H9 (cell line): ENCODE measurements at regions not wholly inside any gene's neighbourhood (a gene's known extent, or its start where the extent isn't known, plus 50 kb on each side); places are given as distances from the start of the nearest gene placed in this dataset.

Experiments used
- DNase-seq: peaks from one replicate; pipeline ENCODE4 v3.0.0-alpha.2; 2017
- H2AFZ ChIP-seq: one replicate; pipeline ENCODE4 v1.6.1; 2013; ENCODE audit warnings: mild to moderate bottlenecking, low read length, control low read depth, moderate library complexity
- H2AK5ac ChIP-seq: 2 replicates; pipeline ENCODE4 v1.6.1; 2013; ENCODE audit warnings: low read length, control low read depth, mixed read lengths; ENCODE audit not compliant: insufficient read length
- H2BK120ac ChIP-seq: one replicate; pipeline ENCODE4 v1.6.1; 2013; ENCODE audit warnings: low read depth, mild to moderate bottlenecking, low read length, control low read depth, inconsistent platforms; ENCODE audit not compliant: poor library complexity, severe bottlenecking
- H2BK12ac ChIP-seq: 2 replicates; pipeline ENCODE4 v1.6.1; 2013; ENCODE audit warnings: low read length, control low read depth, mixed read lengths, low read depth; ENCODE audit not compliant: insufficient read length
- H2BK15ac ChIP-seq: 2 replicates; pipeline ENCODE4 v1.6.1; 2013; ENCODE audit warnings: low read depth, low read length, control low read depth
- H2BK20ac ChIP-seq: one replicate; pipeline ENCODE4 v1.6.1; 2013; ENCODE audit warnings: low read depth, mild to moderate bottlenecking, low read length, control low read depth, inconsistent platforms; ENCODE audit not compliant: poor library complexity, severe bottlenecking
- H2BK5ac ChIP-seq: 2 replicates; pipeline ENCODE4 v1.6.1; 2013; ENCODE audit warnings: low read length, control low read depth, mixed read lengths; ENCODE audit not compliant: insufficient read length
- H3K14ac ChIP-seq: 2 replicates; pipeline ENCODE4 v1.6.1; 2013; ENCODE audit warnings: low read length, control low read depth; ENCODE audit not compliant: insufficient read depth
- H3K18ac ChIP-seq: 2 replicates; pipeline ENCODE4 v1.6.1; 2013; ENCODE audit warnings: low read depth, mild to moderate bottlenecking, mixed read lengths, low read length, control low read depth; ENCODE audit not compliant: insufficient read length
- H3K23ac ChIP-seq: 2 replicates; pipeline ENCODE4 v1.6.1; 2013; ENCODE audit warnings: low read length, control low read depth, mixed read lengths, low read depth; ENCODE audit not compliant: insufficient read length
- H3K23me2 ChIP-seq: 2 replicates; pipeline ENCODE4 v1.6.1; 2013; ENCODE audit warnings: low read depth, mild to moderate bottlenecking, mixed read lengths, low read length, control low read depth; ENCODE audit not compliant: insufficient read length, poor library complexity, severe bottlenecking
- H3K27ac ChIP-seq: 2 replicates; pipeline ENCODE4 v1.5.1; 2013; ENCODE audit warnings: low read length, control low read depth, mixed read lengths, low read depth; ENCODE audit not compliant: insufficient read length
- H3K27me3 ChIP-seq: 2 replicates; pipeline ENCODE4 v1.6.1; 2013; ENCODE audit warnings: low read length, control low read depth, inconsistent platforms; ENCODE audit not compliant: insufficient read depth
- H3K4ac ChIP-seq: 2 replicates; pipeline ENCODE4 v1.6.1; 2013; ENCODE audit warnings: low read depth, mild to moderate bottlenecking, control low read depth, inconsistent platforms, low read length, moderate library complexity
- H3K4me1 ChIP-seq: 2 replicates; pipeline ENCODE4 v1.6.1; 2013; ENCODE audit warnings: low read length, control low read depth, inconsistent platforms; ENCODE audit not compliant: insufficient read depth
- H3K4me2 ChIP-seq: 2 replicates; pipeline ENCODE4 v1.6.1; 2013; ENCODE audit warnings: low read length, control low read depth, mixed read lengths; ENCODE audit not compliant: insufficient read length, insufficient read depth
- H3K56ac ChIP-seq: 2 replicates; pipeline ENCODE4 v1.6.1; 2013; ENCODE audit warnings: low read depth, mild to moderate bottlenecking, mixed read lengths, low read length, control low read depth; ENCODE audit not compliant: insufficient read length
- H3K79me1 ChIP-seq: 2 replicates; pipeline ENCODE4 v1.6.1; 2013; ENCODE audit warnings: low read depth, mild to moderate bottlenecking, moderate library complexity, low read length, control low read depth, inconsistent platforms; ENCODE audit not compliant: insufficient read depth, poor library complexity, severe bottlenecking
- H3K79me2 ChIP-seq: 2 replicates; pipeline ENCODE4 v1.6.1; 2013; ENCODE audit warnings: low read length, control low read depth, inconsistent platforms; ENCODE audit not compliant: insufficient read depth
- H3K9ac ChIP-seq: 2 replicates; pipeline ENCODE4 v1.6.1; 2013; ENCODE audit warnings: low read length, control low read depth, mixed read lengths; ENCODE audit not compliant: insufficient read length; ENCODE audit errors: extremely low read depth
- H3K9me3 ChIP-seq: one replicate; pipeline ENCODE4 v1.6.1; 2013; ENCODE audit warnings: low read depth, low read length, inconsistent platforms; ENCODE audit not compliant: control insufficient read depth
- H3T11ph ChIP-seq: one replicate; pipeline ENCODE4 v1.6.1; 2013; ENCODE audit warnings: mild to moderate bottlenecking, low read length, control low read depth, inconsistent platforms
- H4K20me1 ChIP-seq: one replicate; pipeline ENCODE4 v1.6.1; 2013; ENCODE audit not compliant: control insufficient read depth, insufficient read length, insufficient read depth
- H4K5ac ChIP-seq: 2 replicates; pipeline ENCODE4 v1.6.1; 2013; ENCODE audit warnings: low read depth, mild to moderate bottlenecking, mixed read lengths, low read length, control low read depth; ENCODE audit not compliant: insufficient read length
- H4K8ac ChIP-seq: replicated peaks from 2 replicates; pipeline ENCODE4 v1.6.1; 2013; ENCODE audit warnings: low read length, control low read depth, mixed read lengths, low read depth; ENCODE audit not compliant: insufficient read length
- H4K91ac ChIP-seq: 2 replicates; pipeline ENCODE4 v1.6.1; 2013; ENCODE audit warnings: low read depth, mild to moderate bottlenecking, moderate library complexity, mixed read lengths, low read length, control low read depth; ENCODE audit not compliant: insufficient read length
- H3K27ac Mint-ChIP-seq, 3 experiments: 2 replicates in 2 of 3; 3 replicates in 1 of 3; pipeline ENCODE4 v1.8.0; 2020 to 2021; ENCODE audit warnings: mixed read lengths in 3 of 3, mild to moderate bottlenecking in 1 of 3, moderate library complexity in 1 of 3
- H3K27me3 Mint-ChIP-seq: 2 replicates; pipeline ENCODE4 v1.8.0; 2021; ENCODE audit warnings: low read depth, mild to moderate bottlenecking, moderate library complexity, mixed read lengths
- H3K36me3 Mint-ChIP-seq, 3 experiments: 2 replicates in 2 of 3; 3 replicates in 1 of 3; pipeline ENCODE4 v1.8.0; 2020 to 2021; ENCODE audit warnings: low read depth in 3 of 3, mixed read lengths in 3 of 3; ENCODE audit not compliant: insufficient read depth in 1 of 3
- H3K4me1 Mint-ChIP-seq, 2 experiments: 2 replicates each; pipeline ENCODE4 v1.8.0; 2020; ENCODE audit warnings: mixed read lengths in 2 of 2
- H3K4me3 Mint-ChIP-seq, 2 experiments: 2 replicates in 1 of 2; 3 replicates in 1 of 2; pipeline ENCODE4 v1.8.0; 2020 to 2021; ENCODE audit warnings: mild to moderate bottlenecking in 2 of 2, mixed read lengths in 2 of 2, moderate library complexity in 1 of 2
- H3K9me3 Mint-ChIP-seq, 2 experiments: 2 replicates in 1 of 2; 3 replicates in 1 of 2; pipeline ENCODE4 v1.8.0; 2020; ENCODE audit warnings: mild to moderate bottlenecking in 2 of 2, mixed read lengths in 2 of 2, moderate library complexity in 1 of 2
- WGBS: extraction: QIAGEN DNeasy Blood & Tissue Kit; methylation state at CpG from one replicate; pipeline ENCODE4 v1.1.7; 2013; ENCODE audit warnings: missing lambda C conversion rate, low lambda C conversion rate, mixed read lengths; ENCODE audit not compliant: insufficient read length; ENCODE audit errors: extremely low coverage; 5-methylcytosine and 5-hydroxymethylcytosine counted together
- TF ChIP-seq, protein P1 (sequence below): fragments of 200-600 bp; sonication (generic); conservative IDR thresholded peaks from 3 replicates; pipeline ENCODE4 v1.8.0; 2021; ENCODE audit warnings: antibody characterized with exemption, mild to moderate bottlenecking

DNA sequence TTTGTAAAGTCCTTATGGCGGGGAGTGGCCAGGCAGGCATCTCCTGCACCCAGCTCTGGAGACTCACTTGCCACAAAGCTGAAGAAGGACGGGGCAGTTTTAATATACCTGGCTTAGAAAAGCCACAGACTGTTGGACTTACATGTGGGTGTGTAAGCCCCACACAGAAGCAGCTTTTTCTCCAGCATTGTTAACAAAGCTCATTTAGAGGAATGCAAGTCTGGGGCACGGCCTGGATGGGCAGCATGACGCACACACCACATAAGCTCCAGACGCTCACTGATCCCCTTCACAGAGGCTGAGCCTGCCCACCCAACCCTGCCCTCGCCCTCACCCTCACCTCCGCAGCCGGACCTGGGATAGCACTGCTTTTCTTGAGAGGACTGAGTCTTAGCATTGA lies 58.0 kb upstream of the PDE8B start:
- Histone ChIP-seq H3K9me3 (no peaks in the 10 kb centered on the region), H2AFZ (no peak overlapping the region), H2BK120ac (no peak overlapping the region), H3K4me2 (no peak overlapping the region), H3K4me1 (no peaks in the 10 kb centered on the region), H3K23me2 (no peaks in the 10 kb centered on the region), H3K27me3 (no peaks in the 10 kb centered on the region), H2BK15ac (no peak overlapping the region), H2AK5ac (no peak overlapping the region), H3K18ac (no peak overlapping the region), H4K5ac (no peak overlapping the region), H3K14ac (0 out of 2 replicates have a peak overlapping the region, but pooled peaks have one; percentile 58), H4K20me1 (no peaks in the 10 kb centered on the region), H3K27ac (no peak overlapping the region), H3K79me2 (no peaks in the 10 kb centered on the region), H3K56ac (no peak overlapping the region), H3K23ac (no peak overlapping the region), H3K4ac (no peak overlapping the region), H4K8ac (no peak overlapping the region), H2BK20ac (no peak overlapping the region), H3K79me1 (no peaks in the 10 kb centered on the region), H2BK5ac (no peak overlapping the region), H3T11ph (no peak overlapping the region), H4K91ac (no peak overlapping the region), H2BK12ac (no peak overlapping the region), H3K9ac (no peak overlapping the region)
- DNase-seq: no peak
- Mint-ChIP-seq H3K36me3 (no peaks in the 10 kb centered on the region; a peak in 1 of 7 replicates), H3K27ac (no peak overlapping the region), H3K4me3 (no peak overlapping the region), H3K4me1 (peaks cover 4 to 6% of the 10 kb centered on the region in 2 experiments; a peak in 3 of 4 replicates), H3K9me3 (no peaks in the 10 kb centered on the region), H3K27me3 (no peaks in the 10 kb centered on the region)
- no CpG with 5 or more reads among the region's 8 CpGs for WGBS
- TF ChIP-seq, protein P1, sequence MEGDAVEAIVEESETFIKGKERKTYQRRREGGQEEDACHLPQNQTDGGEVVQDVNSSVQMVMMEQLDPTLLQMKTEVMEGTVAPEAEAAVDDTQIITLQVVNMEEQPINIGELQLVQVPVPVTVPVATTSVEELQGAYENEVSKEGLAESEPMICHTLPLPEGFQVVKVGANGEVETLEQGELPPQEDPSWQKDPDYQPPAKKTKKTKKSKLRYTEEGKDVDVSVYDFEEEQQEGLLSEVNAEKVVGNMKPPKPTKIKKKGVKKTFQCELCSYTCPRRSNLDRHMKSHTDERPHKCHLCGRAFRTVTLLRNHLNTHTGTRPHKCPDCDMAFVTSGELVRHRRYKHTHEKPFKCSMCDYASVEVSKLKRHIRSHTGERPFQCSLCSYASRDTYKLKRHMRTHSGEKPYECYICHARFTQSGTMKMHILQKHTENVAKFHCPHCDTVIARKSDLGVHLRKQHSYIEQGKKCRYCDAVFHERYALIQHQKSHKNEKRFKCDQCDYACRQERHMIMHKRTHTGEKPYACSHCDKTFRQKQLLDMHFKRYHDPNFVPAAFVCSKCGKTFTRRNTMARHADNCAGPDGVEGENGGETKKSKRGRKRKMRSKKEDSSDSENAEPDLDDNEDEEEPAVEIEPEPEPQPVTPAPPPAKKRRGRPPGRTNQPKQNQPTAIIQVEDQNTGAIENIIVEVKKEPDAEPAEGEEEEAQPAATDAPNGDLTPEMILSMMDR: no peak
